HS-5 (cell line): ENCODE measurements at regions not wholly inside any gene's neighbourhood (a gene's known extent, or its start where the extent isn't known, plus 50 kb on each side); places are given as distances from the start of the nearest gene placed in this dataset.
"Not testable (repeated sequence)": the region's sequence is repeated elsewhere in the genome, so short reads cannot be mapped to it uniquely, and the experiment has no call there.

Source experiments
- DNase-seq: peaks from one replicate; pipeline ENCODE4 v3.0.0-alpha.2; 2012; ENCODE audit warnings: low read depth

DNA sequence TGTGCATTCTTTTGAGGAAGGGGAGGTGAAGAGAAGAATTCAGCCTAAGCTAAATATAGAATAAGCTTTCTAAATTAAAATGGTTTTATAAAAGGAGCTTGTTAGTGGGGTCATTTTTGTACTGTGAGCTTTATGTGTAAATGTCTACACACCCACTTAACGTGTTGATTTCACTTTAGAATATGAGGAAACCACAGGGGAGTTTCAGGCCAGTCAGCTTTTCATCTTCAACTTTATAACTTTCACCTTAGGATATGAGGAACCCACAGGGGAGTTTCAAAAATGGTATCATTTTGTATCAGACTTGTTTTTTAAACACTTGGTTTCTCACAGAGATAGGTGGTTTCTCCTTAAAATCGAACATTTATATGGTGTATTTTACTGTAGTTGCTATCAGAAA is 120.7 kb upstream of the NIPA1 start:
- not testable (repeated sequence) for DNase-seq

DNA sequence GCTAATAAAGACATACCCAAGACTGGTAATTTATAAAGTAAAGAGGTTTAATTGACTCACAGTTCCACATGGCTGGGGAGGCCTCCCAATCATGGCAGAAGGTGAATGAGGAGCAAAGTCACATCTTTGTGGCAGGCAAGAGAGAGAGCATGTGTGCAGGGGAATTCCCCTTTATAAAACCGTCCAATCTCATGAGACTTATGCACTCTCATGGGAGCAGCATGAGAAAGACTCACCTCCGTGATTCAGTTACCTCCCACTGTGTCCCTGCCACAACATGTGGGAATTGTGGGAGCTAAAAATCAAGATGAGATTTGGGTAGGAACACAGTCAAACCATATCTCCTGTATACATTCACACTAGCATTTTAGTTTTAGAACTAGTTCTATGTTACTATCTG is 101.7 kb upstream of the NIPA1 start:
- not testable (repeated sequence) for DNase-seq

GRCh38 chr15:22699881-22700280 is 86.6 kb upstream of the NIPA1 start:
- DNase-seq: not testable (repeated sequence)

- not testable (repeated sequence) for DNase-seq
Measured at GRCh38 chr15:22710831-22711341, 75.6 kb upstream of the NIPA1 start.

GRCh38 chr15:22713933-22714332 is 72.5 kb upstream of the NIPA1 start:
- not testable (repeated sequence) for DNase-seq

DNA sequence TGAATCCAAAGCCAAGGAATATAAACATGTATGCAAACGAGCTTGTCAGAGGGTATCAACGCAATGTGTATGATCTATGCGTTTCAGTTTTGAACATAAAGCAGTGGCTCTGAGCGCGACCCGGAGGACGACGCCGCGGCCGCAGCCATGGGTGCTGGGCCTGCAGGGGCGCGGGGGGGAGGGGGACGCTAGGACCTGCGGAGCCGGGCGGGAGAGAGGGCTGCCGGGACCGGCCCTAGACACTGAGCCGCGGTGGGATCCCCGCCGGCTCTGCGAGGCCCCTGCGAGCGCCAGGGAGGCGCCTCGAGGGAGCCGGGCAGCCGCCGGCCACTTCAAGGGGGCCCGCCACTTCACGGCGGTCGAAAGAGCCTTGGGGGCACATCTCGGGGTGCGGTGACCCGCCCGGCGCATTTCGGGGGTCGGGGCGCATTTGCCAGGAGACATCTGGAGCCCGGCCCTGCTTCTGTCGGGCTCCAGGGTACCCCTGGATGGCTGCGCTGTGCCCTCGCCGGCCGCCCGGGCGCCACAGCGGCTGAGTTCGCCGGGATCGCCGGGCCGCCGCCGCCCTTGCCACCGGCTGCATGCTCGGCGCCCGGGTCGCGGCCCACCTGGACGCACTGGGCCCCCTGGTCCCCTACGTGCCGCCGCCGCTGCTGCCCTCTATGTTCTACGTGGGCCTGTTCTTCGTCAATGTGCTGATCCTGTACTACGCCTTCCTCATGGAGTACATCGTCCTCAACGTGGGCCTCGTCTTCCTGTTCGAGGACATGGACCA is 71.9 kb upstream of the NIPA1 start:
- DNase-seq: not testable (repeated sequence)

DNA sequence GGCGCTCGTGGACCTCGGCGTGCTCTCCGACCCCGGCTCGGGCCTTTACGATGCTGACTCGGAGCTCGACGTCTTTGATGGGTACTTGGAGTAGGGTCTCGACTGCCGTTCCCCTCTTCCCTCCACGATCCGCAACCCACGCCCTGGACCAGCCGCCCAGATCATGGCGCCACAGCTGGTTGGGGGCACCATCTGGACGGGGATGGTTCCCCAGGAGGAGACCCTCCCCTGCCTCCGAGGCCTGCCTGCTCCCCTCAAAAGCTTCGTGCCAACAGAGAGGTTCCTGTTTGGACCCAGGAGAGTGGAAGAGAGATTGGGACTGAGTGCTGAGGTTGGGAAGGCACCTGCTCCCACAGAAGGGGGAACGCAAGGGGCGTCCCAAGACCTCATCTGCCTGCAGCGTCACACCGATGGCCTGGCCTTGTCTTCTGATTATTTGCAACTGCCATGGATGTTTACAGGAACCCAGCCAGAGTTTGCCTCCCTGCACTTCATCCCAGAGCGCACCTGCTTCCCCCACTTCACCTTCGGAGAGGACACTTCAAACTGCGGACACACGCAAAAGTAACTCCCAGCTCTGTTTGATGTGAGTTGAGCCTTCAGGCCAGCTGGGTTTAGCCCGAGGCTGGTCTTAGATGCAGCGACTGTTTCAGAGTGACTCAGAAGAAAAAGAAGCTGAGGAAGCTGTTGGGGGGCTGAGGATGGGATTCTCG is 71.2 kb upstream of the NIPA1 start:
- not testable (repeated sequence) for DNase-seq

- not testable (repeated sequence) for DNase-seq
Measured at GRCh38 chr15:22719980-22720379, 66.5 kb upstream of the NIPA1 start.

- not testable (repeated sequence) for DNase-seq
Measured at GRCh38 chr15:22726104-22726503, 60.3 kb upstream of the NIPA1 start.

DNA sequence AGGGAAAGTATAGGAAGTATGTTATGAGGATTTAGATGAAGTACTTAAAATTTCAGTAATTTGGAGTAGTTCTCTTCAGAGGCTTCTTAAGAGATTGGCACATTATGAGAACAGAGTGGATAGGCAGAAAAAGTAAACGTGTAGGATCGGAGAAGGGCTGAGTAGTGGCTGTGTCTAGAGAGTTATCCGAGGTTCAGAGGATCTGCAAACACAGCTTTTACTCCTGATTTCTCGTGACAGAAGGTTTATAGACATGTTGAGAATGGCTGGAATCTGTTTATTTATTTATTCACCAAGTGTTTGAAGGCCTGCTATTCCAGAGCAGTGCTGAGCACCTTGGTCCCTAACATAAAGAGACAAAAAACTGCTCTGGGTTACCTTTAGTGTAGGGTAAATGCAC is 51.4 kb upstream of the NIPA1 start:
- DNase-seq: not testable (repeated sequence)

DNA sequence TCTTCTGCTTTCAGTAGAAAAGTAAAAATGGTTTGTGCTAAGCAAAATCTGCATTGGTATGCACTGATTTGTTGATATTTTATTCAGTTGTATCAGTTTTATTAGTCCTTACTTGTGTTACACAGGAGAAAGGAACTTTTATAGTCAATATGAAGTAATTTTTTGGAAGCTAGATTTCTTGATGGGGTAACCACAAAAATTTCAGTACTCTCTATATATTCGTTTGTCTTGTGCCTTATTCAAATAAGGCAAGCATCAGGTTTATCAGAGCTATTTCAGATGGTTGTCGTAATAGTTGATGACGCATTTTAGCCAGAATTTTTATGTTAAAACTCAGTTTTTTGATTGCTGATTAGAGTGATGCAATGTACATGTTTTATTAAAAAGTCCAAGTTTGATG is 50.7 kb upstream of the NIPA1 start:
- peak; percentile 56 for DNase-seq

GRCh38 chr15:22736200-22736599 is 50.2 kb upstream of the NIPA1 start:
- not testable (repeated sequence) for DNase-seq
